ENCODE measurements at regions not wholly inside any gene's neighbourhood (a gene's known extent, or its start where the extent isn't known, plus 50 kb on each side); places are given as distances from the start of the nearest gene placed in this dataset.

DNA sequence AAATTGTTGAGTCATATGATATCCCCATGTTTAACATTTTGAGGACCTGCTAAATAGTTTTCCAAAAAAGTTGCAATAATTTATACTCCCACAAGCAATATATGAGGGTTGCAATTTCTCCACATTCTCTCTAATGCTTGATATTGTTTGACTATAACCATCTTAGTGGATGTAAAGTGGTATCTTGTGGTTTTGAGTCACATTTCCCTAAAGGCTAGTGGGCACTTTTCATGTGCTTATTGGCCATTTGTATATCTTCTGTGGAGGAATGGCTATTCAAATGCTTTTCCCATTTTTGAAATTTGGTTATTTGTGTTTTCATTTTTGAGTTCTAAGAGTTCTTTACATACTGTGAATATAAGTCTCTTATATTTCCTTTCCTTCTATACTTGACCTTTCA, 82.7 kb downstream of the SCG2 start:
- H3K4me2 ChIP-seq (ENCODE audit: low read length), result no peak overlapping the region
- no peak overlapping the region for H3K4me3 ChIP-seq (ENCODE audit: low read length)
- no peaks in the 10 kb centered on the region for H3K27me3 ChIP-seq (ENCODE audit: low read depth, low read length)
- no peak overlapping the region for H3K9ac ChIP-seq (ENCODE audit: low read length)
- H3K27ac ChIP-seq (ENCODE audit: low read length), result no peak overlapping the region
- H3K4me1 ChIP-seq (ENCODE audit: low read length), result no peaks in the 10 kb centered on the region
- TF ChIP-seq, protein P1, sequence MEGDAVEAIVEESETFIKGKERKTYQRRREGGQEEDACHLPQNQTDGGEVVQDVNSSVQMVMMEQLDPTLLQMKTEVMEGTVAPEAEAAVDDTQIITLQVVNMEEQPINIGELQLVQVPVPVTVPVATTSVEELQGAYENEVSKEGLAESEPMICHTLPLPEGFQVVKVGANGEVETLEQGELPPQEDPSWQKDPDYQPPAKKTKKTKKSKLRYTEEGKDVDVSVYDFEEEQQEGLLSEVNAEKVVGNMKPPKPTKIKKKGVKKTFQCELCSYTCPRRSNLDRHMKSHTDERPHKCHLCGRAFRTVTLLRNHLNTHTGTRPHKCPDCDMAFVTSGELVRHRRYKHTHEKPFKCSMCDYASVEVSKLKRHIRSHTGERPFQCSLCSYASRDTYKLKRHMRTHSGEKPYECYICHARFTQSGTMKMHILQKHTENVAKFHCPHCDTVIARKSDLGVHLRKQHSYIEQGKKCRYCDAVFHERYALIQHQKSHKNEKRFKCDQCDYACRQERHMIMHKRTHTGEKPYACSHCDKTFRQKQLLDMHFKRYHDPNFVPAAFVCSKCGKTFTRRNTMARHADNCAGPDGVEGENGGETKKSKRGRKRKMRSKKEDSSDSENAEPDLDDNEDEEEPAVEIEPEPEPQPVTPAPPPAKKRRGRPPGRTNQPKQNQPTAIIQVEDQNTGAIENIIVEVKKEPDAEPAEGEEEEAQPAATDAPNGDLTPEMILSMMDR (IDR thresholded peaks at IDR 0.05; ENCODE audit: low read depth, low read length), result no peak
- no peak for TF ChIP-seq EZH2phosphoT487 (IDR thresholded peaks at IDR 0.05; ENCODE audit: low read depth)
- no peaks in the 10 kb centered on the region for H4K20me1 ChIP-seq (ENCODE audit: insufficient read depth, low read length)
- no peaks in the 10 kb centered on the region for H3K9me3 ChIP-seq (ENCODE audit: insufficient read depth, low read length)
- H3K36me3 ChIP-seq (replicated peaks; ENCODE audit: low read depth, low read length), result no peaks in the 10 kb centered on the region
- no peak overlapping the region for H2AFZ ChIP-seq (ENCODE audit: low read depth, low read length)
- no peaks in the 10 kb centered on the region for H3K79me2 ChIP-seq (ENCODE audit: low read length)

DNA sequence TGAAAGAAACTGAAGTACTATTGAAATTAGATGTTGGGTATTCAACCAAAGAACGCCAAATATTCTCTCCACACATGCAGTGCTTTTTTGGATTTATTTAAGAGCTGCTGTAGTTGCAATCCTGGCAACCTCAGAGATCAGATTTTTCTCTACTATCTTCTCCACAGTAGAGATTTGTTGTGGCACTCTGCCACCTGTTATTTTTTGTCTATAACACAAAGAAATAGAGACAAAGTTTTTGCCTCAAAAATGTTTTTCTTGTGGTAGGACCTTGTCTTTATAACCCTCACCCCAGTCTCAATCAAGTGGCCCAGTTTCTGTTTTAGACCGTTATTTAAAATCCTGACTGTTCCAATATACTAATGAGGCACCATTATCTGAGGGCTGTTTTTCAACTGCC, 79.4 kb downstream of the SCG2 start:
- no peaks in the 10 kb centered on the region for H4K20me1 ChIP-seq (ENCODE audit: insufficient read depth, low read length)
- no peak overlapping the region for H3K27ac ChIP-seq (ENCODE audit: low read length)
- H3K4me2 ChIP-seq (ENCODE audit: low read length), result no peak overlapping the region
- H3K9ac ChIP-seq (ENCODE audit: low read length), result no peak overlapping the region
- no peaks in the 10 kb centered on the region for H3K9me3 ChIP-seq (ENCODE audit: insufficient read depth, low read length)
- H2AFZ ChIP-seq (ENCODE audit: low read depth, low read length), result no peak overlapping the region
- no peak overlapping the region for H3K4me3 ChIP-seq (ENCODE audit: low read length)
- no peaks in the 10 kb centered on the region for H3K79me2 ChIP-seq (ENCODE audit: low read length)
- TF ChIP-seq, protein P1 (IDR thresholded peaks at IDR 0.05; ENCODE audit: low read depth, low read length), result no peak
- TF ChIP-seq EZH2phosphoT487 (IDR thresholded peaks at IDR 0.05; ENCODE audit: low read depth), result no peak
- no peaks in the 10 kb centered on the region for H3K36me3 ChIP-seq (replicated peaks; ENCODE audit: low read depth, low read length)
- H3K27me3 ChIP-seq (ENCODE audit: low read depth, low read length), result no peaks in the 10 kb centered on the region
- H3K4me1 ChIP-seq (ENCODE audit: low read length), result no peaks in the 10 kb centered on the region

DNA sequence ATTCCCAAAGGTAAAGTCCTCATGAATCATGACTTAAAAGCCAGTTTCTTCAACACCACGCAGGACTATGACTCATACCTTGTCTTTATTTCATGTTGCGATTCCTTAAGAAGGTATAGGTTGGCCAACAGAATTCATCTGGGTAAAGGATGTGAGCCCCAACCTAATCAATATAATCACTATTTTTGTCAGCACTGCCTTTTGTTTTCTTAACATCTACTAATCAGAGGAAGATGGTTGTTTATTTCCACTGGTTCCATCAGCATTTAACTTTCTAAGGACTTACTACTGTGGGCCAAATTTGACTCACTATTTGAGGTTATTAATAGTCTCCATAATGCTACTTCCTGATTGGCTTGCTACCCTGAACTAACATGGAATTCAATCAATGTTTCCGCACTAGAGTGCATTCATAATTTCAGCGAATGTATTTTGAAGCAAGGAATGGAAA, 78.6 kb downstream of the SCG2 start:
- TF ChIP-seq, protein P1 (IDR thresholded peaks at IDR 0.05; ENCODE audit: low read depth, low read length), result no peak
- TF ChIP-seq EZH2phosphoT487 (IDR thresholded peaks at IDR 0.05; ENCODE audit: low read depth), result no peak

DNA sequence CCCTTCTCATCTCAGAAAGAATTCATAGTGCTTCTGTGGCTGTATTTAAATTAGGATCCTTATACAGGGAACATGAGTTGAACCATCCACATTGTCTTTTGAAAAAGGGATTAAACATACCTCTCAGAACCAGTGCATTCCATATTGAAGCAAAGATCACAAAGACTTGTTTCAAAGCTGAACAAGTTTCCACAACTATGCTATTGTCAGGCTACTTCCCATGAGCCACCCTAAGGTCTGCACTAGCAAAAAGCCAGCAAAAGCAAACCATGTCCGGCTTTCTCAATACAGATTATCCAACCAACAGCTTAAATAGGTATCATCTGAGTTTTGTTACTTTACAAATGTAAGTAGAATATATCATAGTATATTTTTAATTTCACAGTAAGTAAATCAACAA, 78.1 kb downstream of the SCG2 start:
- no peaks in the 10 kb centered on the region for H3K36me3 ChIP-seq (replicated peaks; ENCODE audit: low read depth, low read length)
- no peaks in the 10 kb centered on the region for H3K27me3 ChIP-seq (ENCODE audit: low read depth, low read length)
- no peak overlapping the region for H3K27ac ChIP-seq (ENCODE audit: low read length)
- H3K79me2 ChIP-seq (ENCODE audit: low read length), result no peaks in the 10 kb centered on the region
- H4K20me1 ChIP-seq (ENCODE audit: insufficient read depth, low read length), result no peaks in the 10 kb centered on the region
- H3K4me1 ChIP-seq (ENCODE audit: low read length), result no peaks in the 10 kb centered on the region
- H3K9me3 ChIP-seq (ENCODE audit: insufficient read depth, low read length), result no peaks in the 10 kb centered on the region
- H2AFZ ChIP-seq (ENCODE audit: low read depth, low read length), result no peak overlapping the region
- no peak overlapping the region for H3K4me3 ChIP-seq (ENCODE audit: low read length)
- no peak overlapping the region for H3K9ac ChIP-seq (ENCODE audit: low read length)
- no peak overlapping the region for H3K4me2 ChIP-seq (ENCODE audit: low read length)
- TF ChIP-seq, protein P1 (IDR thresholded peaks at IDR 0.05; ENCODE audit: low read depth, low read length), result no peak
- TF ChIP-seq EZH2phosphoT487 (IDR thresholded peaks at IDR 0.05; ENCODE audit: low read depth), result no peak

More for the DNA sequence above, 78.6 kb downstream of the SCG2 start:
- Histone ChIP-seq H3K4me3 (ENCODE audit: low read length) (no peak overlapping the region), H3K4me2 (ENCODE audit: low read length) (no peak overlapping the region), H3K27ac (ENCODE audit: low read length) (no peak overlapping the region), H3K9me3 (ENCODE audit: insufficient read depth, low read length) (no peaks in the 10 kb centered on the region), H3K9ac (ENCODE audit: low read length) (no peak overlapping the region), H3K79me2 (ENCODE audit: low read length) (no peaks in the 10 kb centered on the region), H3K36me3 (replicated peaks; ENCODE audit: low read depth, low read length) (no peaks in the 10 kb centered on the region), H3K27me3 (ENCODE audit: low read depth, low read length) (no peaks in the 10 kb centered on the region), H4K20me1 (ENCODE audit: insufficient read depth, low read length) (no peaks in the 10 kb centered on the region), H2AFZ (ENCODE audit: low read depth, low read length) (no peak overlapping the region), H3K4me1 (ENCODE audit: low read length) (no peaks in the 10 kb centered on the region)

Data from OCI-LY3 (cell line).